PC-9 (cell line): ENCODE measurements at regions not wholly inside any gene's neighbourhood (a gene's known extent, or its start where the extent isn't known, plus 50 kb on each side); places are given as distances from the start of the nearest gene placed in this dataset.

ENCODE experiments used
- CTCF ChIP-seq: fragments of 200-600 bp; sonication (generic); conservative IDR thresholded peaks from 2 replicates; pipeline ENCODE4 v1.6.1; 2017; ENCODE audit warnings: mixed run types, antibody characterized with exemption, mild to moderate bottlenecking, moderate library complexity
- EZH2 ChIP-seq: fragments of 200-600 bp; sonication (generic); IDR thresholded peaks from 2 replicates; pipeline ENCODE4 v1.8.0; 2017; ENCODE audit warnings: antibody characterized with exemption, low read depth

DNA sequence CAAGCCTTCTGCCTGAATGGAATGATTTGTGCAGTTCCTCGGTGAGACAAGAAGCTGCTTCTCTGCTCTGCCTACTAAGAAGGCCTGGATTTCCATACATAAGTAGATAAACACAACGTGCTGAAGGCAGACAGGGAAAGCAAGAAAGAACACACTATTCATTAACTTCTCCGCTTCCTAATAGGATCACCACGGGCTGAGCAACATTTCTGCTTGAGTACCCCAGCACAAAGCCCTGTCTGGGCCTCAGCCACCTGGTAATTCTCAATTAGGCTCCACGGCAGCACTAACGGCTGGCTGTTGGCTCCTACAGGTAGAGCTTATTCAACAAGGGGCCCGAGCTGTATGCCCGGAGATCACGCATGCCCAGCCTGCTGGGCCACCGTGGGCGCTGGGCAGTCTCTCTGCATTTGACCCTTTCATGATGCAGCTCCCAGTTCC lies 1156.6 kb downstream of the TBC1D22A start:
- TF ChIP-seq CTCF (no peak), EZH2 (no peak)
